ENCODE measurements at regions not wholly inside any gene's neighbourhood (a gene's known extent, or its start where the extent isn't known, plus 50 kb on each side); places are given as distances from the start of the nearest gene placed in this dataset.

- Histone ChIP-seq H3K27me3 (no peaks in the 10 kb centered on the region), H3K4me3 (no peak overlapping the region), H3K36me3 (no peaks in the 10 kb centered on the region), H3K4me1 (no peaks in the 10 kb centered on the region), H3K27ac (no peak overlapping the region), H3K9me3 (replicated peaks) (no peaks in the 10 kb centered on the region)
- DNase-seq, result no peak
Measured at GRCh38 chrX:137483554-137483953, 82.4 kb upstream of the ZIC3 start.

- DNase-seq, result no peak
- Histone ChIP-seq H3K4me3 (no peak overlapping the region), H3K27me3 (no peaks in the 10 kb centered on the region), H3K9me3 (replicated peaks) (no peaks in the 10 kb centered on the region), H3K4me1 (no peaks in the 10 kb centered on the region), H3K36me3 (no peaks in the 10 kb centered on the region), H3K27ac (no peak overlapping the region)
Measured at GRCh38 chrX:137482136-137482535, 83.8 kb upstream of the ZIC3 start.

DNA sequence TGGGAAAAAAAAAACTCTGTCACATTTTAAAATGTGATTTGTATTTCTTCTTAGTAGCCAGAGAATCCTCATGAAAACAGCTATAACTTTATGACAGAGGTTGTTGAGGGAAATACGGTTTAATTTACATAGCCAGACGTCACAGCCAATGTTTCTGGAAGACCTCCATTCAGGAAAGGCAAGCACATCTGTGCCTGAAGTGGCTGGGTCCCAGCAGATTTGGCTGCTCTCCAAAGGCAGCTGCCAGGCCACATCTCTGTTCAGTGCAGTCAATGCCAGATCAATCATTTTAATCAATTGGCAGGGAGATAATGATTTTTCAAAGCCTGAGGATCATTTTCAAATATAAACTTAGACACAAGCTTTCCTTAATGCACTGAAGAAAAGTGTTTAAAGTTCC is 86.5 kb upstream of the ZIC3 start:
- peak; percentile 2 to 19 for DNase-seq
- no peaks in the 10 kb centered on the region for H3K36me3 ChIP-seq
- H3K27ac ChIP-seq, result no peak overlapping the region
- no peaks in the 10 kb centered on the region for H3K27me3 ChIP-seq
- H3K4me3 ChIP-seq, result no peak overlapping the region
- no peaks in the 10 kb centered on the region for H3K9me3 ChIP-seq (replicated peaks)
- H3K4me1 ChIP-seq, result no peaks in the 10 kb centered on the region

DNA sequence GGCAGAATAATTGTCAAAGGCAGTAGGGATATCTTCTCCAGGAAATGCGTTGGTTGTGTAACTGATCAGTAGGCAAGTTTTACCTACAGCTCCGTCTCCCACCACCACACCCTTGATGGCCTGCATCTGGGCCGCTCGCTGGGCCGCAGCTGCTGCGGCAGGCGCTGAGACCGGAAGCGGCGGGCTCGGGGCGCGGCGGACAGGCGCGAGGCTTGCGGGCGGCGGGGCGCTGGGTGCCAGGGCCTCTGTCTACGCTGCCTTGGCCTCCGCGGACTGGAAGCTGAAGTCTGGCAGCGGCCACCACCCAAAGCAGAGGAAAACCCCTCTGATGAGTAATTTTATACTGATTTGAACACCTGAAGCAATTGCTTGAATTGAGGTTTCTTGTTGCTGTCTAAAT is 124.2 kb upstream of the ZIC3 start:
- H3K27ac ChIP-seq, result no peak overlapping the region
- no peaks in the 10 kb centered on the region for H3K36me3 ChIP-seq
- no peak overlapping the region for H3K4me3 ChIP-seq
- no peaks in the 10 kb centered on the region for H3K27me3 ChIP-seq
- no peak for DNase-seq
- H3K9me3 ChIP-seq (replicated peaks), result no peaks in the 10 kb centered on the region
- no peaks in the 10 kb centered on the region for H3K4me1 ChIP-seq

GRCh38 chrX:137432609-137433008 is 133.3 kb upstream of the ZIC3 start:
- Histone ChIP-seq H3K36me3 (no peaks in the 10 kb centered on the region), H3K27ac (no peak overlapping the region), H3K27me3 (no peaks in the 10 kb centered on the region), H3K4me3 (no peak overlapping the region), H3K9me3 (replicated peaks) (no peaks in the 10 kb centered on the region), H3K4me1 (no peaks in the 10 kb centered on the region)
- DNase-seq, result peak; percentile 2 to 37

GRCh38 chrX:137431693-137432488 is 134.0 kb upstream of the ZIC3 start:
- DNase-seq, result no peak
- Histone ChIP-seq H3K9me3 (replicated peaks) (no peaks in the 10 kb centered on the region), H3K27me3 (no peaks in the 10 kb centered on the region), H3K4me3 (no peak overlapping the region), H3K4me1 (no peaks in the 10 kb centered on the region), H3K36me3 (no peaks in the 10 kb centered on the region), H3K27ac (no peak overlapping the region)

GRCh38 chrX:137430984-137431475 is 134.9 kb upstream of the ZIC3 start:
- no peaks in the 10 kb centered on the region for H3K36me3 ChIP-seq
- H3K27ac ChIP-seq, result no peak overlapping the region
- no peaks in the 10 kb centered on the region for H3K4me1 ChIP-seq
- no peaks in the 10 kb centered on the region for H3K9me3 ChIP-seq (replicated peaks)
- no peak for DNase-seq
- H3K4me3 ChIP-seq, result no peak overlapping the region
- H3K27me3 ChIP-seq, result no peaks in the 10 kb centered on the region

- H3K4me3 ChIP-seq, result no peak overlapping the region
- DNase-seq, result no peak
- H3K27me3 ChIP-seq, result no peaks in the 10 kb centered on the region
- H3K36me3 ChIP-seq, result no peaks in the 10 kb centered on the region
- no peak overlapping the region for H3K27ac ChIP-seq
- H3K9me3 ChIP-seq (replicated peaks), result no peaks in the 10 kb centered on the region
- H3K4me1 ChIP-seq, result no peaks in the 10 kb centered on the region
Measured at GRCh38 chrX:137430301-137430700, 135.6 kb upstream of the ZIC3 start.

DNA sequence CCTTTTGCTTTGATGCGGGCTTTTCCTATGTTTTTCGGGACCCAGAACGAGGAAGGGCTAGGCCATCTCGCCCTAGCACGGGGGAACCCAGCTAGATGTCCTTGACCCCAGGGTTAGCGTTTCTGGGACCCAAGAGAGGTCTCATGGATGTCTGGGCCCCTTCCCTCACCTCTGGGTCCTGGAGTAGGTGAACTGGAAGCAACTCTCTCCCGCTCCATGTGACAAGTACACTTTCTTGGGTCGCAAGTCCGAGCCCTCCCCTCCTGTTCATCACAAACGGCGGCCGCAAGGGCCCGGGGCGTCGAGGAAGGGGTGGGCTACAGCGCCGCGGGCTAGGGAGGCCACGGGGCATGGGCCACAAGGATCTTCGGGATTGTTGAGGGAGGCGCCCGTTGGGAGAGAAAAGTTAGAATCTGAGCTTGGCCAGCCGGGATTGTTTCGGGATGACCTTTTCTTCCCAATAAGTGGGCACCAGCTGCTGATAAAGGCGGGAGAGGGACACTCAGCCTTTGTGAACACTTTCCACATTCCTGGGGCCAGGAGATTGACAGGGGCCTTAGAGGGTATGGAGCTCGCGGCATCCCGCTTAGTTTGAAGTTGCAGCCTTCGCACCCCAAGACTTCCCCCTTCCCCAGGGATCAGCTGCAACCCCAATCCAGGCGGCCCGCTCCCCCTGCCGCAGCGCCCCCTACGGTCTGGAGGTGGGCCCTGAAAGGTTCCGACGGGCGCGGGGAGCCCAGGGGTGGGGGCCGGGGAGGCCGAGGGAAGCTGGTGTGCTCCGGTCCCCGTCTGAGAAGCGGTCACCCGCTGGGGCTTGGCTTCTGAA is 136.9 kb upstream of the ZIC3 start:
- no peak for DNase-seq
- H3K36me3 ChIP-seq, result no peaks in the 10 kb centered on the region
- H3K4me1 ChIP-seq, result no peaks in the 10 kb centered on the region
- no peaks in the 10 kb centered on the region for H3K9me3 ChIP-seq (replicated peaks)
- no peaks in the 10 kb centered on the region for H3K27me3 ChIP-seq
- H3K4me3 ChIP-seq, result no peak overlapping the region
- H3K27ac ChIP-seq, result no peak overlapping the region

- H3K36me3 ChIP-seq, result no peaks in the 10 kb centered on the region
- H3K27ac ChIP-seq, result no peak overlapping the region
- no peaks in the 10 kb centered on the region for H3K4me1 ChIP-seq
- H3K9me3 ChIP-seq (replicated peaks), result no peaks in the 10 kb centered on the region
- no peaks in the 10 kb centered on the region for H3K27me3 ChIP-seq
- no peak overlapping the region for H3K4me3 ChIP-seq
- DNase-seq, result no peak
Measured at GRCh38 chrX:137428221-137428661, 137.7 kb upstream of the ZIC3 start.

DNA sequence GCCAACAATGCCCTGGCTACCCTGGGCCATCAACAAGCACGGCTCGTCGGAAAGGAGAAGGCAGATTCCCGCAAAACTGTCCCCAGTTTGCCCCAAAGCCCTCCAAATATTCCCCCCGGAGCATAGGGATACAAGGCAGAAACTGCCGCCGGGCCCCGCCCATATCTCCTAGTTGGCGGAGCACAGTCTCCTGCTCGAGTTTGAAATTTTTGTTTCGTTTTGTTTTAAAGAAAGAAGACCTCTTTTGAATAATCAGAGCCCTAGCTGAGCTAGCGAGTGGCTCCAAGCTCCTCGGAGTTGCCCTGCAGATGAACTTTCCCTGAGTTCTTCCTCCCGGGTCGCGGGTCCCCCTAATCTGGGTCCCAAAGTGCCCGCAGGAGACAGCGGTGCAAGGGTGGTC is 138.1 kb upstream of the ZIC3 start:
- Histone ChIP-seq H3K27me3 (no peaks in the 10 kb centered on the region), H3K4me3 (no peak overlapping the region), H3K27ac (no peak overlapping the region), H3K4me1 (no peaks in the 10 kb centered on the region), H3K36me3 (no peaks in the 10 kb centered on the region), H3K9me3 (replicated peaks) (no peaks in the 10 kb centered on the region)
- DNase-seq, result no peak

- Histone ChIP-seq H3K27me3 (no peaks in the 10 kb centered on the region), H3K9me3 (replicated peaks) (no peaks in the 10 kb centered on the region), H3K4me1 (no peaks in the 10 kb centered on the region), H3K36me3 (no peaks in the 10 kb centered on the region), H3K27ac (no peak overlapping the region), H3K4me3 (no peak overlapping the region)
- DNase-seq, result no peak
Measured at GRCh38 chrX:137427426-137427778, 138.5 kb upstream of the ZIC3 start.

- Histone ChIP-seq H3K27me3 (no peaks in the 10 kb centered on the region), H3K4me3 (no peak overlapping the region), H3K36me3 (no peaks in the 10 kb centered on the region), H3K9me3 (replicated peaks) (no peaks in the 10 kb centered on the region), H3K4me1 (no peaks in the 10 kb centered on the region), H3K27ac (no peak overlapping the region)
- DNase-seq, result no peak
Measured at GRCh38 chrX:137426695-137427425, 139.1 kb upstream of the ZIC3 start.

- Histone ChIP-seq H3K4me1 (no peaks in the 10 kb centered on the region), H3K27me3 (no peaks in the 10 kb centered on the region), H3K27ac (no peak overlapping the region), H3K9me3 (replicated peaks) (no peaks in the 10 kb centered on the region), H3K36me3 (no peaks in the 10 kb centered on the region), H3K4me3 (no peak overlapping the region)
- DNase-seq, result peak in 1 of 2 experiments; percentile 2
Measured at GRCh38 chrX:137425986-137426385, 139.9 kb upstream of the ZIC3 start.
